NB4 (cell line): ENCODE measurements at regions not wholly inside any gene's neighbourhood (a gene's known extent, or its start where the extent isn't known, plus 50 kb on each side); places are given as distances from the start of the nearest gene placed in this dataset.

Source experiments
- CTCF ChIP-seq: IDR thresholded peaks from one replicate; pipeline ENCODE4 v1.5.1; 2012; ENCODE audit warnings: low read depth, low read length
- MAX ChIP-seq: IDR thresholded peaks from 2 replicates; pipeline ENCODE4 v1.6.1; 2011; ENCODE audit warnings: low read depth, low read length
- MYC ChIP-seq: IDR thresholded peaks from 2 replicates; pipeline ENCODE4 v1.6.1; 2011; ENCODE audit warnings: low read depth, low read length
- POLR2A ChIP-seq: IDR thresholded peaks from 2 replicates; pipeline ENCODE4 v1.6.1; 2011; ENCODE audit warnings: mild to moderate bottlenecking; ENCODE audit not compliant: insufficient read length; ENCODE audit errors: extremely low read depth

GRCh38 chr2:196421880-196422279, 217.6 kb upstream of the CCDC150 start:
- TF ChIP-seq POLR2A (no peak), CTCF (no peak), MAX (no peak), MYC (no peak)
